Suprapubic skin (tissue), 4 donors: ENCODE measurements at regions not wholly inside any gene's neighbourhood (a gene's known extent, or its start where the extent isn't known, plus 50 kb on each side); places are given as distances from the start of the nearest gene placed in this dataset.

Experiments used
- DNase-seq, 2 donors: peaks; one replicate each; pipeline ENCODE4 v3.0.0-alpha.2; 2019; ENCODE audit warnings: low spot score in 2 of 2
- H3K27ac ChIP-seq: fragments of 200-600 bp; sonication (generic); one replicate; pipeline ENCODE4 v1.5.1; 2019
- H3K27me3 ChIP-seq: fragments of 200-600 bp; sonication (generic); one replicate; pipeline ENCODE4 v1.5.1; 2019
- H3K36me3 ChIP-seq: fragments of 200-600 bp; sonication (generic); one replicate; pipeline ENCODE4 v1.5.1; 2019
- H3K4me1 ChIP-seq: fragments of 200-600 bp; sonication (generic); one replicate; pipeline ENCODE4 v1.5.1; 2019
- H3K4me3 ChIP-seq: fragments of 200-600 bp; sonication (generic); one replicate; pipeline ENCODE4 v1.5.1; 2019; ENCODE audit warnings: mild to moderate bottlenecking
- H3K9me3 ChIP-seq: fragments of 200-600 bp; sonication (generic); one replicate; pipeline ENCODE4 v1.5.1; 2019
- EP300 ChIP-seq: sonication (generic); formaldehyde crosslinking; IDR thresholded peaks from one replicate; pipeline ENCODE4 v1.6.1; 2017; ENCODE audit warnings: antibody characterized with exemption
- POLR2A ChIP-seq, 2 donors: fragments of 450-650 bp; IDR thresholded peaks; one replicate each; pipeline ENCODE4 v1.6.1; 2017; ENCODE audit warnings: antibody characterized with exemption in 2 of 2, mild to moderate bottlenecking in 2 of 2, moderate library complexity in 2 of 2
- POLR2AphosphoS5 ChIP-seq, 3 donors: sonication (generic); formaldehyde crosslinking; IDR thresholded peaks; one replicate each; pipeline ENCODE4 v1.6.1; 2017; ENCODE audit warnings: antibody characterized with exemption in 3 of 3
- WGBS: methylation state at CpG from one replicate; pipeline ENCODE4 v1.1.5; 2018; 5-methylcytosine and 5-hydroxymethylcytosine counted together
- TF ChIP-seq, protein P1 (sequence below), 2 donors: fragments of 200-600 bp in 1 of 2; fragments of 450-650 bp in 1 of 2; sonication (generic) in 1 of 2; IDR thresholded peaks; one replicate each; pipeline ENCODE4 v1.5.1; 2016 to 2019; ENCODE audit warnings: antibody characterized with exemption in 2 of 2, mild to moderate bottlenecking in 1 of 2, moderate library complexity in 1 of 2

DNA sequence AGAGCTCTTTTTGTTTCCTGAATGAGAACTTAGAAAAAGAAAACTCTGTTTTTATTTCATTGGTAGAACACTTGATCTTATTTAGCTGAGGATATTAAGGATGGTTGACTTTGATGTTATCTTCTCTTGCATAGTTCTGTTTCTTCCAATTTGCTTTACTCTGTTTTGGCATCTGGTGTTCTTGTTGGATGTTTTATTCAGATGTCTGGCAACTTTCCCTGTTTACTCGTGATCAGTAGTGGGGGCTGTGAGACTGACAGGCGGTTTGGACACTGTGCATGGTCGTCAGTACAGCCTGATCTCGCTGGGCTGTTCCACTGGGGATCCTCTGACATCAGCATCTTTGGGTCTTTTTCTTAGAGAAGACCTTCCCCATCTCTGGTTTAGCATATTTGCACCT lies 100.1 kb downstream of the TSN start:
- Histone ChIP-seq H3K4me1 (no peaks in the 10 kb centered on the region), H3K36me3 (no peaks in the 10 kb centered on the region), H3K27ac (no peak overlapping the region), H3K9me3 (no peaks in the 10 kb centered on the region), H3K4me3 (no peak overlapping the region), H3K27me3 (no peaks in the 10 kb centered on the region)
- TF ChIP-seq EP300 (no peak), POLR2AphosphoS5 (IDR thresholded peaks at IDR 0.05) (no peak), POLR2A (IDR thresholded peaks at IDR 0.05) (no peak)
- TF ChIP-seq, protein P1, sequence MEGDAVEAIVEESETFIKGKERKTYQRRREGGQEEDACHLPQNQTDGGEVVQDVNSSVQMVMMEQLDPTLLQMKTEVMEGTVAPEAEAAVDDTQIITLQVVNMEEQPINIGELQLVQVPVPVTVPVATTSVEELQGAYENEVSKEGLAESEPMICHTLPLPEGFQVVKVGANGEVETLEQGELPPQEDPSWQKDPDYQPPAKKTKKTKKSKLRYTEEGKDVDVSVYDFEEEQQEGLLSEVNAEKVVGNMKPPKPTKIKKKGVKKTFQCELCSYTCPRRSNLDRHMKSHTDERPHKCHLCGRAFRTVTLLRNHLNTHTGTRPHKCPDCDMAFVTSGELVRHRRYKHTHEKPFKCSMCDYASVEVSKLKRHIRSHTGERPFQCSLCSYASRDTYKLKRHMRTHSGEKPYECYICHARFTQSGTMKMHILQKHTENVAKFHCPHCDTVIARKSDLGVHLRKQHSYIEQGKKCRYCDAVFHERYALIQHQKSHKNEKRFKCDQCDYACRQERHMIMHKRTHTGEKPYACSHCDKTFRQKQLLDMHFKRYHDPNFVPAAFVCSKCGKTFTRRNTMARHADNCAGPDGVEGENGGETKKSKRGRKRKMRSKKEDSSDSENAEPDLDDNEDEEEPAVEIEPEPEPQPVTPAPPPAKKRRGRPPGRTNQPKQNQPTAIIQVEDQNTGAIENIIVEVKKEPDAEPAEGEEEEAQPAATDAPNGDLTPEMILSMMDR (IDR thresholded peaks at IDR 0.05): no peak
- WGBS: 26% methylated on average over 4 of the region's 4 CpGs
- DNase-seq: no peak

DNA sequence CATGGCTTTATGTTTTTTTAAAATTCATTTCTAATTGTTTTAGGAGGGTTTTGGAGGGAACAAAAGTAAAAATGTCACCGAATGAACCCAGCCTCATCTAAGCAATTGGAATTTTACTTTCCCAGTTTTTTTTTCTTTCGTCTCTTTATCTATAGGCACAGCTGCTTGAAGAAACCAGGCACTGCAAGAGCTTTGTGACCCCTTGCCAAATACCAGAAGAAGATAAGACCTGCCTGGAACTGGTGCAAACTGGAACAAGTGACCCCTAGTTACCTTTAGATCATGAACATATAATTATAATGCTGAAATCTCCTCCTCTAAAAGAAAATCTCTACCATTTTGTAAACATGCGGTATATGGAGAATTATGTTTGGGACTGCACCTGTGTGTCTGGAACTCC lies 100.9 kb downstream of the TSN start:
- H3K27me3 ChIP-seq: no peaks in the 10 kb centered on the region
- H3K9me3 ChIP-seq: no peaks in the 10 kb centered on the region
- TF ChIP-seq, protein P1 (IDR thresholded peaks at IDR 0.05): no peak
- no peak for TF ChIP-seq EP300
- TF ChIP-seq POLR2A (IDR thresholded peaks at IDR 0.05): no peak
- no peak for TF ChIP-seq POLR2AphosphoS5 (IDR thresholded peaks at IDR 0.05)
- no peak overlapping the region for H3K27ac ChIP-seq
- WGBS: 52% methylated on average over 3 of the region's 3 CpGs
- no peak overlapping the region for H3K4me3 ChIP-seq
- DNase-seq: no peak
- H3K4me1 ChIP-seq: no peaks in the 10 kb centered on the region
- H3K36me3 ChIP-seq: no peaks in the 10 kb centered on the region

DNA sequence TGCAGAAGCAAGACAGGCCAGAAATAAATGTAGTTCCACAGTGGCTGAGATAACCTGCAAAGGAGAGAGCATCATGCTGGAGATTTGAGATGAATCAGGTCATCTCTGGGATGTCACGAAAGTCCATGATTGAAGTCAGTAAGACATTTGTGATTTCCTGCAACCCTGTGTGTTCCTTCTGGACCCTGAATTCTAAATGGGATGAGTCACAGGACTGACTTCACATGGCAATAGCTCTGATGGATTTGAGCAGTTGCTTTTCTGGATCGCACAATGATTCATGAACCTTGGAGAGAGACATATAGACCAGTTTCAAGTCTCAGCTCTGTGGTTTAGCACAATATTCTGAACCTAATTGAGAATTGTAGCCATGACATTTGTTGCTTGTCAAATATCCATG lies 102.9 kb downstream of the TSN start:
- Histone ChIP-seq H3K27ac (no peak overlapping the region), H3K9me3 (no peaks in the 10 kb centered on the region), H3K4me1 (no peaks in the 10 kb centered on the region), H3K27me3 (no peaks in the 10 kb centered on the region), H3K4me3 (no peak overlapping the region), H3K36me3 (no peaks in the 10 kb centered on the region)
- no peak for DNase-seq
- TF ChIP-seq EP300 (no peak), POLR2A (IDR thresholded peaks at IDR 0.05) (no peak), POLR2AphosphoS5 (IDR thresholded peaks at IDR 0.05) (no peak)
- TF ChIP-seq, protein P1 (IDR thresholded peaks at IDR 0.05): no peak
- WGBS: 51% methylated on average over 2 of the region's 2 CpGs

DNA sequence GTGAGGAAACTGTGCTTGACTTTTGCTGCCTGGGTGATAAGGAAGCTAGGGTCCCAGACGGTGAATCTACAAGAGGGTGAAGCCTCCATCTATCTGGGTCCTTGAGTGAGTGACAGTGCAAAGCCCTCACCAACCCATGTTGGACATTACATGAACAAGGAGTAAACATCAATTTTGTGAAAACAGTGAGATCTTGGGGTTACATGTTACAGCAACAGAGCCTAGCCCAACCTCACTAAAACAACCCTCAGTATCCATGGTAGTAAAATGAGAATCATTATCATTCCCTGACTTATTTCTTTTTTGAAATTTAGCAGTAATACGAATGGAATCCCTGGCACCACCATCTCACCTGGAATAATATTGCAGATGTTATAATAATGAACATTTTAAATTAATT lies 103.4 kb downstream of the TSN start:
- no peak overlapping the region for H3K4me3 ChIP-seq
- H3K4me1 ChIP-seq: no peaks in the 10 kb centered on the region
- H3K9me3 ChIP-seq: no peaks in the 10 kb centered on the region
- no peak overlapping the region for H3K27ac ChIP-seq
- TF ChIP-seq EP300: no peak
- TF ChIP-seq, protein P1 (IDR thresholded peaks at IDR 0.05): no peak
- TF ChIP-seq POLR2A (IDR thresholded peaks at IDR 0.05): no peak
- TF ChIP-seq POLR2AphosphoS5 (IDR thresholded peaks at IDR 0.05): no peak
- WGBS: 85% methylated on average over 2 of the region's 2 CpGs
- no peak for DNase-seq
- H3K36me3 ChIP-seq: no peaks in the 10 kb centered on the region
- no peaks in the 10 kb centered on the region for H3K27me3 ChIP-seq

- no peak overlapping the region for H3K4me3 ChIP-seq
- H3K27me3 ChIP-seq: no peaks in the 10 kb centered on the region
- no peak for DNase-seq
- no peaks in the 10 kb centered on the region for H3K36me3 ChIP-seq
- TF ChIP-seq, protein P1 (IDR thresholded peaks at IDR 0.05): no peak
- TF ChIP-seq POLR2A (IDR thresholded peaks at IDR 0.05): no peak
- no peak for TF ChIP-seq EP300
- TF ChIP-seq POLR2AphosphoS5 (IDR thresholded peaks at IDR 0.05): no peak
- H3K27ac ChIP-seq: no peak overlapping the region
- no peaks in the 10 kb centered on the region for H3K9me3 ChIP-seq
- H3K4me1 ChIP-seq: no peaks in the 10 kb centered on the region
- 71% methylated on average over 6 of the region's 6 CpGs for whole genome bisulfite sequencing
These were observed 104.7 kb downstream of the TSN start for GRCh38 chr2:121860033-121860757.
